ENCODE measurements at regions not wholly inside any gene's neighbourhood (a gene's known extent, or its start where the extent isn't known, plus 50 kb on each side); places are given as distances from the start of the nearest gene placed in this dataset.

GRCh38 chr11:109109571-109110315, 312.2 kb upstream of the C11orf87 start:
- no peak overlapping the region for H3K4me3 ChIP-seq (ENCODE audit: low read depth, low read length)
- DNase-seq (ENCODE audit: low read depth), result no peak
- TF ChIP-seq CTCF (IDR thresholded peaks at IDR 0.05; ENCODE audit: insufficient read depth, low read depth, low read length), result no peak

GRCh38 chr11:109112261-109112660, 309.7 kb upstream of the C11orf87 start:
- TF ChIP-seq CTCF (IDR thresholded peaks at IDR 0.05; ENCODE audit: insufficient read depth, low read depth, low read length), result no peak
- DNase-seq (ENCODE audit: low read depth), result no peak
- no peak overlapping the region for H3K4me3 ChIP-seq (ENCODE audit: low read depth, low read length)

GRCh38 chr11:109112821-109113280, 309.1 kb upstream of the C11orf87 start:
- DNase-seq (ENCODE audit: low read depth), result no peak
- no peak overlapping the region for H3K4me3 ChIP-seq (ENCODE audit: low read depth, low read length)
- TF ChIP-seq CTCF (IDR thresholded peaks at IDR 0.05; ENCODE audit: insufficient read depth, low read depth, low read length), result no peak

GRCh38 chr11:109120341-109120740, 301.6 kb upstream of the C11orf87 start:
- H3K4me3 ChIP-seq (ENCODE audit: low read depth, low read length), result no peak overlapping the region
- no peak for TF ChIP-seq CTCF (IDR thresholded peaks at IDR 0.05; ENCODE audit: insufficient read depth, low read depth, low read length)
- DNase-seq (ENCODE audit: low read depth), result no peak

GRCh38 chr11:109121173-109121932, 300.6 kb upstream of the C11orf87 start:
- no peak overlapping the region for H3K4me3 ChIP-seq (ENCODE audit: low read depth, low read length)
- DNase-seq (ENCODE audit: low read depth), result no peak
- no peak for TF ChIP-seq CTCF (IDR thresholded peaks at IDR 0.05; ENCODE audit: insufficient read depth, low read depth, low read length)

GRCh38 chr11:109123816-109124787, 297.9 kb upstream of the C11orf87 start:
- TF ChIP-seq CTCF (IDR thresholded peaks at IDR 0.05; ENCODE audit: insufficient read depth, low read depth, low read length), result no peak
- DNase-seq (ENCODE audit: low read depth), result no peak
- no peak overlapping the region for H3K4me3 ChIP-seq (ENCODE audit: low read depth, low read length)
